Transverse colon (tissue), 4 donors: ENCODE measurements at regions not wholly inside any gene's neighbourhood (a gene's known extent, or its start where the extent isn't known, plus 50 kb on each side); places are given as distances from the start of the nearest gene placed in this dataset.

ENCODE experiments used
- CTCF ChIP-seq, 5 experiments: fragments of 200-600 bp in 3 of 5; fragments of 450-650 bp in 2 of 5; sonication (generic) in 3 of 5; IDR thresholded peaks; 1 replicate in 2 of 5; 2 replicates in 3 of 5; pipeline ENCODE4 v1.5.1; 2016 to 2017; ENCODE audit warnings: antibody characterized with exemption in 5 of 5, inconsistent platforms in 3 of 5, mild to moderate bottlenecking in 2 of 5, moderate library complexity in 1 of 5
- POLR2AphosphoS5 ChIP-seq, 3 donors: sonication (generic); formaldehyde crosslinking; IDR thresholded peaks; one replicate each; pipeline ENCODE4 v1.6.1; 2016; ENCODE audit warnings: antibody characterized with exemption in 3 of 3

DNA sequence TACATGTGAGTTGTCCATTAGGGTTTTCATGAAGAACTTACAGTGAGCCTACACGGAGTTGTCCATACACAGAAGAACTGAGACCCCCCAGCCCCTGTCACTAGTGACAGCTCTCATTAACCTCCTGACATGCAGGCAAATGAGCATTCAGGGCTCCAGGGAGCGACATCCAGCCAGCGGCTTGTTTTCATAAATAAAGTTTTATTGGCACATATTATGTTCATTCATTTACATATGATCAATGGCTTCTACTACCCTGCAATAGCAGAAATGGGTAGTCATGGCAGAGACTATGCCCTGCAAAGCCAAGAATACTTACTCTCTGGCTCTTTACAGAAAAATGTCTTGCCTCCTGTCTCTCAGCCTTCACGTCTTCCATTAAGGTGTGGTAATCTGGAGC lies 553.5 kb downstream of the EDEM1 start:
- TF ChIP-seq CTCF (IDR thresholded peaks at IDR 0.05) (no peak), POLR2AphosphoS5 (IDR thresholded peaks at IDR 0.05) (no peak)
